ENCODE measurements at regions not wholly inside any gene's neighbourhood (a gene's known extent, or its start where the extent isn't known, plus 50 kb on each side); places are given as distances from the start of the nearest gene placed in this dataset.

- DNase-seq (ENCODE audit: low read depth): no peak
- TF ChIP-seq CTCF (IDR thresholded peaks at IDR 0.05; ENCODE audit: insufficient read depth, low read length): no peak
- no peak overlapping the region for H3K4me3 ChIP-seq (ENCODE audit: low read depth, low read length)
These were observed 209.0 kb downstream of the JCAD start for GRCh38 chr10:29850371-29850770.

- peak overlapping the region; percentile 53 for H3K4me3 ChIP-seq (ENCODE audit: low read depth, low read length)
- no peak for DNase-seq (ENCODE audit: low read depth)
These were observed 209.5 kb downstream of the JCAD start for GRCh38 chr10:29849886-29850285.

GRCh38 chr10:29849126-29849833 lies 210.1 kb downstream of the JCAD start:
- no peak for TF ChIP-seq CTCF (IDR thresholded peaks at IDR 0.05; ENCODE audit: insufficient read depth, low read length)
- peak overlapping the region; percentile 53 for H3K4me3 ChIP-seq (ENCODE audit: low read depth, low read length)
- DNase-seq (ENCODE audit: low read depth): peak; percentile 93

More at GRCh38 chr10:29849886-29850285, 209.5 kb downstream of the JCAD start:
- TF ChIP-seq CTCF (IDR thresholded peaks at IDR 0.05; ENCODE audit: insufficient read depth, low read length): no peak

- no peak overlapping the region for H3K4me3 ChIP-seq (ENCODE audit: low read depth, low read length)
- no peak for TF ChIP-seq CTCF (IDR thresholded peaks at IDR 0.05; ENCODE audit: insufficient read depth, low read length)
- DNase-seq (ENCODE audit: low read depth): no peak
These were observed 212.1 kb upstream of the SVIL start for GRCh38 chr10:29846881-29847280.

GRCh38 chr10:29845166-29845565 lies 210.4 kb upstream of the SVIL start:
- no peak for DNase-seq (ENCODE audit: low read depth)
- no peak overlapping the region for H3K4me3 ChIP-seq (ENCODE audit: low read depth, low read length)
- no peak for TF ChIP-seq CTCF (IDR thresholded peaks at IDR 0.05; ENCODE audit: insufficient read depth, low read length)

- no peak for TF ChIP-seq CTCF (IDR thresholded peaks at IDR 0.05; ENCODE audit: insufficient read depth, low read length)
- no peak for DNase-seq (ENCODE audit: low read depth)
- no peak overlapping the region for H3K4me3 ChIP-seq (ENCODE audit: low read depth, low read length)
These were observed 208.4 kb upstream of the SVIL start for GRCh38 chr10:29843143-29843542.
